Neural progenitor cell (in vitro differentiated cells): ENCODE measurements at regions not wholly inside any gene's neighbourhood (a gene's known extent, or its start where the extent isn't known, plus 50 kb on each side); places are given as distances from the start of the nearest gene placed in this dataset.

Source experiments
- DNase-seq: peaks from one replicate; pipeline ENCODE4 v3.0.0-alpha.2; 2016; ENCODE audit warnings: low spot score
- H2AFZ ChIP-seq: fragments of 200-600 bp; sonication (generic); replicated peaks from 2 replicates; pipeline ENCODE4 v1.6.1; 2016; ENCODE audit warnings: antibody characterized with exemption
- H3F3A ChIP-seq: fragments of 200-600 bp; sonication (generic); 2 replicates; pipeline ENCODE4 v1.6.1; 2016; ENCODE audit warnings: antibody characterized with exemption, low read depth
- H3K27ac ChIP-seq: fragments of 200-600 bp; sonication (generic); 2 replicates; pipeline ENCODE4 v1.5.1; 2016; ENCODE audit warnings: mild to moderate bottlenecking
- H3K27me3 ChIP-seq: fragments of 200-600 bp; sonication (generic); 2 replicates; pipeline ENCODE4 v1.6.1; 2016; ENCODE audit warnings: mild to moderate bottlenecking, moderate library complexity
- H3K36me3 ChIP-seq: fragments of 200-600 bp; sonication (generic); 2 replicates; pipeline ENCODE4 v1.5.1; 2016
- H3K4me1 ChIP-seq: fragments of 200-600 bp; sonication (generic); 2 replicates; pipeline ENCODE4 v1.6.1; 2016; ENCODE audit warnings: mixed run types
- H3K4me2 ChIP-seq: fragments of 200-600 bp; sonication (generic); 2 replicates; pipeline ENCODE4 v1.6.1; 2016
- H3K4me3 ChIP-seq: fragments of 200-600 bp; sonication (generic); 2 replicates; pipeline ENCODE4 v1.5.1; 2016
- H3K79me2 ChIP-seq: fragments of 200-600 bp; sonication (generic); 2 replicates; pipeline ENCODE4 v1.6.1; 2016; ENCODE audit warnings: low read depth
- H3K9ac ChIP-seq: fragments of 200-600 bp; sonication (generic); 2 replicates; pipeline ENCODE4 v1.6.1; 2016
- H3K9me3 ChIP-seq: fragments of 200-600 bp; sonication (generic); 2 replicates; pipeline ENCODE4 v1.5.1; 2016; ENCODE audit warnings: low read depth
- H4K20me1 ChIP-seq: fragments of 200-600 bp; sonication (generic); 2 replicates; pipeline ENCODE4 v1.6.1; 2016; ENCODE audit warnings: low read depth
- H3K27ac Mint-ChIP-seq: 3 replicates; pipeline ENCODE4 v1.8.0; 2021; ENCODE audit warnings: mixed read lengths
- H3K27me3 Mint-ChIP-seq: 2 replicates; pipeline ENCODE4 v1.8.0; 2022; ENCODE audit warnings: low read depth, mild to moderate bottlenecking, inconsistent platforms, moderate library complexity, mixed read lengths; ENCODE audit not compliant: insufficient read depth
- H3K36me3 Mint-ChIP-seq: 3 replicates; pipeline ENCODE4 v1.8.0; 2021; ENCODE audit warnings: mixed read lengths
- H3K4me1 Mint-ChIP-seq: 3 replicates; pipeline ENCODE4 v1.8.0; 2021; ENCODE audit warnings: mixed read lengths
- H3K4me3 Mint-ChIP-seq: 3 replicates; pipeline ENCODE4 v1.8.0; 2021; ENCODE audit warnings: mild to moderate bottlenecking, moderate library complexity, mixed read lengths
- H3K9me3 Mint-ChIP-seq: 3 replicates; pipeline ENCODE4 v1.8.0; 2020; ENCODE audit warnings: mixed read lengths
- EZH2 ChIP-seq: fragments of 200-600 bp; sonication (generic); IDR thresholded peaks from 2 replicates; pipeline ENCODE4 v1.6.1; 2017; ENCODE audit warnings: antibody characterized with exemption, mild to moderate bottlenecking, moderate library complexity
- EZH2phosphoT487 ChIP-seq: fragments of 200-600 bp; sonication (generic); IDR thresholded peaks from 2 replicates; pipeline ENCODE4 v1.6.1; 2017; ENCODE audit warnings: antibody characterized with exemption
- TF ChIP-seq, protein P1 (sequence below): fragments of 200-600 bp; sonication (generic); IDR thresholded peaks from 2 replicates; pipeline ENCODE4 v1.5.1; 2017; ENCODE audit warnings: antibody characterized with exemption, mild to moderate bottlenecking

DNA sequence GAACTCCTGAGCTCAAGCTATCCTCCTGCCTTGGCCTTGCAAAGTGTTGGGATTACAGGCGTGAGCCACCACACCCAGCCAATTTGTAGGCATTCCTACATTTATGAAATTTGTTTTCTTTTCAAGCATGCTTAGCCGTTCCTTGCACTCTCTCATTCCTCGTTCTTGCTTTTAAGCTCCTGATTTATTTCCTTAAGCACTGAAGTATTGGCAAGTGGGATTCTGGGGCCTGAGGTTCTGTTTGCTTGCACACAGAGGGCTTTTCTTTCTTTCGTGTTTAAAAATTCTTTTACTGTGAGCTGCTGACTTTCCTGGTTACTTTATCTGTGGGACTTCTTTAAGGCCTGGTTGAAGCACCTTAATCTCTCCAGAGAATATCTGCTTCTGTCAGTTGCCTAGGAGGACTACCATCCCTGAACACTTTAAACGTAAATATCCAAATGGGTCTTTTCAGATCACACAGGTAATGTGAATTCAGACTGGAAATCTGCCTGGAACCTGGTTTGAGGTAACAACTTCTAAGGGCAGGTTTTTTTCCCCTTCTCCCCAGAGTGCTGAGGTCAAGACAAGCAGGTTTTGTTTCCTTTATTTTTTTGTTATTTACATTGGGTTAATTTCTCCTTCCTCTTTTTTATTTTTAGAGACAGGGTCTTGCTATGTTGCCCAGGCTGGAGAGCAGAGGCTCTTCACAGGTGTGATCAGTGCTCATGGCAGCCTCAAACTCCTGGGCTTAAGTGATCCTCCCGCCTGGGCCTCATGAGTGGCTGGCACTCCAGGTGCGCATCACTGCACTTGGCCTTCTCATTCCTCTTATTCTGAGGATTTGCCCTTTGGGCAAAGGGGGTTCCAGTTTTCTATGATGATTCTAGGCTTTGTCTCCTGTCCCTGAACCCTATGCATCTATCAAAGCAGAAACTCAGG, 102.9 kb downstream of the PFKFB3 start:
- no peaks in the 10 kb centered on the region for H3K79me2 ChIP-seq
- H3K36me3 ChIP-seq, result no peaks in the 10 kb centered on the region
- Mint-ChIP-seq H3K4me1 (peaks cover 3% of the 10 kb centered on the region), H3K4me3 (no peak overlapping the region), H3K9me3 (peaks cover 12% of the 10 kb centered on the region), H3K27me3 (peaks cover 7% of the 10 kb centered on the region), H3K36me3 (peaks cover 4% of the 10 kb centered on the region), H3K27ac (no peak overlapping the region)
- no peak overlapping the region for H3K4me3 ChIP-seq
- H3K4me1 ChIP-seq, result no peaks in the 10 kb centered on the region
- H3K9me3 ChIP-seq, result no peaks in the 10 kb centered on the region
- H3F3A ChIP-seq, result no peaks in the 10 kb centered on the region
- DNase-seq, result no peak
- no peaks in the 10 kb centered on the region for H4K20me1 ChIP-seq
- no peaks in the 10 kb centered on the region for H3K27me3 ChIP-seq
- no peak overlapping the region for H3K27ac ChIP-seq
- no peak overlapping the region for H3K9ac ChIP-seq
- no peak for TF ChIP-seq EZH2phosphoT487
- TF ChIP-seq EZH2, result no peak
- TF ChIP-seq, protein P1, sequence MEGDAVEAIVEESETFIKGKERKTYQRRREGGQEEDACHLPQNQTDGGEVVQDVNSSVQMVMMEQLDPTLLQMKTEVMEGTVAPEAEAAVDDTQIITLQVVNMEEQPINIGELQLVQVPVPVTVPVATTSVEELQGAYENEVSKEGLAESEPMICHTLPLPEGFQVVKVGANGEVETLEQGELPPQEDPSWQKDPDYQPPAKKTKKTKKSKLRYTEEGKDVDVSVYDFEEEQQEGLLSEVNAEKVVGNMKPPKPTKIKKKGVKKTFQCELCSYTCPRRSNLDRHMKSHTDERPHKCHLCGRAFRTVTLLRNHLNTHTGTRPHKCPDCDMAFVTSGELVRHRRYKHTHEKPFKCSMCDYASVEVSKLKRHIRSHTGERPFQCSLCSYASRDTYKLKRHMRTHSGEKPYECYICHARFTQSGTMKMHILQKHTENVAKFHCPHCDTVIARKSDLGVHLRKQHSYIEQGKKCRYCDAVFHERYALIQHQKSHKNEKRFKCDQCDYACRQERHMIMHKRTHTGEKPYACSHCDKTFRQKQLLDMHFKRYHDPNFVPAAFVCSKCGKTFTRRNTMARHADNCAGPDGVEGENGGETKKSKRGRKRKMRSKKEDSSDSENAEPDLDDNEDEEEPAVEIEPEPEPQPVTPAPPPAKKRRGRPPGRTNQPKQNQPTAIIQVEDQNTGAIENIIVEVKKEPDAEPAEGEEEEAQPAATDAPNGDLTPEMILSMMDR, result no peak
- no peak overlapping the region for H3K4me2 ChIP-seq
- H2AFZ ChIP-seq, result no peak overlapping the region

DNA sequence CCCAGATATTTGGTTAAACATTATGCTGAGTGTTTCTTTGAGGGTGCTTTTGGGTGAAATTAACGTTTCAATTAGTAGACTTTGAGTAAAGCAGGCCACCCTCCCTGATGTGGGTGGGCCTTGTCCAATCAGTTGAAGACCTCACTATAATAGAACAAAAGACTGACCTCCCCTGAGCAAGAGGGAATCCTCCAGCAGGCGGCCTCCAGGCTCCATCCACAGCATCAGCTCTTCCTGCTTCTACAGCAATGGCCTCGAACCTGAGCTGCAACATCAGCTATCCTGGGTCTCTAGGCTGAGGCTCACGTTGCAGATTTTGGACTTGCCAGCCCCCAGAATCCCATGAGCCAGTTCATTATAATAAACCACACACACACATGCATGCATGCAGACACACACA, 104.2 kb downstream of the PFKFB3 start:
- Histone ChIP-seq H4K20me1 (no peaks in the 10 kb centered on the region), H3K4me2 (no peak overlapping the region), H3K9ac (no peak overlapping the region), H3K36me3 (no peaks in the 10 kb centered on the region), H2AFZ (no peak overlapping the region), H3K9me3 (no peaks in the 10 kb centered on the region), H3K4me3 (no peak overlapping the region), H3F3A (no peaks in the 10 kb centered on the region), H3K4me1 (no peaks in the 10 kb centered on the region), H3K27me3 (no peaks in the 10 kb centered on the region), H3K79me2 (no peaks in the 10 kb centered on the region), H3K27ac (no peak overlapping the region)
- Mint-ChIP-seq H3K36me3 (peaks cover 4% of the 10 kb centered on the region), H3K4me3 (no peak overlapping the region), H3K27me3 (peaks cover 7% of the 10 kb centered on the region), H3K4me1 (no peaks in the 10 kb centered on the region), H3K27ac (no peak overlapping the region), H3K9me3 (peaks cover 12% of the 10 kb centered on the region)
- no peak for TF ChIP-seq EZH2phosphoT487
- TF ChIP-seq, protein P1, result no peak
- no peak for TF ChIP-seq EZH2
- no peak for DNase-seq

DNA sequence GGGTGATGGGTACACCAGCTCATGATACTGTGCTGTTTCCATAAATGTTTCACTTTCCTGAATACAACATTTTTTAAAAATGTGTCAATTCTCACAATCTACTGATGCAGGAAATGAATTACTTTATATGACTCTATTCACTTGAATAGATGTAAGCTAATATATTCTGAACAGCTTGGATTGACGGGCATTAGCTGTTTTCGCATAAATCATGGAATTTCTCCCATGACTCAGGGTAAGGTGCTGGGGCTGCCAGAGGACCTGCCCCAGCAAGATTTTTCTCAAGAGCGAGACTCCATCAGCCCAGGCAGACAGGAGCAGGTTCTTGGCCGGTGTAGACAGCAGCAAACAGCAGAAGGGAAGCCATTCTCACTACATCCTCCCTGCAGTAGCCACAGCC, 107.1 kb downstream of the PFKFB3 start:
- peaks cover 4% of the 10 kb centered on the region for H3K36me3 Mint-ChIP-seq
- H3K4me2 ChIP-seq, result no peak overlapping the region
- H3K4me1 ChIP-seq, result peaks cover 9% of the 10 kb centered on the region
- no peak overlapping the region for H3K4me3 ChIP-seq
- peaks cover 6% of the 10 kb centered on the region for H4K20me1 ChIP-seq
- no peaks in the 10 kb centered on the region for H3K27me3 ChIP-seq
- no peak overlapping the region for H3K27ac Mint-ChIP-seq
- H3K9me3 ChIP-seq, result no peaks in the 10 kb centered on the region
- peaks cover 9% of the 10 kb centered on the region for H3K4me1 Mint-ChIP-seq
- no peaks in the 10 kb centered on the region for H3K36me3 ChIP-seq
- H3K9ac ChIP-seq, result no peak overlapping the region
- peaks cover 12% of the 10 kb centered on the region for H3K9me3 Mint-ChIP-seq
- H3K79me2 ChIP-seq, result no peaks in the 10 kb centered on the region
- TF ChIP-seq, protein P1, result no peak
- TF ChIP-seq EZH2phosphoT487, result no peak
- no peak for TF ChIP-seq EZH2
- DNase-seq, result no peak
- peaks cover 7% of the 10 kb centered on the region for H3K27me3 Mint-ChIP-seq
- no peak overlapping the region for H3K27ac ChIP-seq
- H3F3A ChIP-seq, result no peaks in the 10 kb centered on the region
- no peak overlapping the region for H2AFZ ChIP-seq
- H3K4me3 Mint-ChIP-seq, result no peak overlapping the region
